OCI-LY3 (cell line): ENCODE measurements at regions not wholly inside any gene's neighbourhood (a gene's known extent, or its start where the extent isn't known, plus 50 kb on each side); places are given as distances from the start of the nearest gene placed in this dataset.

Experiments
- EZH2phosphoT487 ChIP-seq: fragments of 200-600 bp; shearing (Covaris generic); IDR thresholded peaks from 2 replicates; pipeline ENCODE4 v1.6.1; 2018; ENCODE audit warnings: antibody characterized with exemption, mixed run types, low read depth
- TF ChIP-seq, protein P1 (sequence below): fragments of 200-600, 300-600 bp; sonication (generic); IDR thresholded peaks from 2 replicates; pipeline ENCODE4 v1.5.1; 2014; ENCODE audit warnings: antibody characterized with exemption, low read length, low read depth

DNA sequence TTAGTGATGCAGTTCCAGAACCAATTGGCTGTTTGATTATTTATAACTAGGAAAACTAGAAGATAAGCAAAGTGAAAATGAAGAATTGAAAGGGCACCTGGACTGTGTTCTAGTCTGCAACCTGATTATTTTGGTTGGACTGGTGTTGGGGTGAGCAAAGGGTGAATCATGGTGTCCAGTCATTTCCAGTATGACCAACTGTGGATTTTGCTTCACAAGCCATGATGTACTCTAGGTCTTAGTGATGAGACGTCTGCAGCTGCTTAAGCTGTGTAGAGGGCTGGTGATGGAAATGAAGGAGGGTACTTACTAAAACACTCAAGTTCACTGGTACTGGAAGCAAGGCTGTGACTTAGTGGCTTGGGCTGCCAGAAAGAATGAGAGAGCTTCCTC, 193.2 kb upstream of the FRMD6 start:
- TF ChIP-seq, protein P1, sequence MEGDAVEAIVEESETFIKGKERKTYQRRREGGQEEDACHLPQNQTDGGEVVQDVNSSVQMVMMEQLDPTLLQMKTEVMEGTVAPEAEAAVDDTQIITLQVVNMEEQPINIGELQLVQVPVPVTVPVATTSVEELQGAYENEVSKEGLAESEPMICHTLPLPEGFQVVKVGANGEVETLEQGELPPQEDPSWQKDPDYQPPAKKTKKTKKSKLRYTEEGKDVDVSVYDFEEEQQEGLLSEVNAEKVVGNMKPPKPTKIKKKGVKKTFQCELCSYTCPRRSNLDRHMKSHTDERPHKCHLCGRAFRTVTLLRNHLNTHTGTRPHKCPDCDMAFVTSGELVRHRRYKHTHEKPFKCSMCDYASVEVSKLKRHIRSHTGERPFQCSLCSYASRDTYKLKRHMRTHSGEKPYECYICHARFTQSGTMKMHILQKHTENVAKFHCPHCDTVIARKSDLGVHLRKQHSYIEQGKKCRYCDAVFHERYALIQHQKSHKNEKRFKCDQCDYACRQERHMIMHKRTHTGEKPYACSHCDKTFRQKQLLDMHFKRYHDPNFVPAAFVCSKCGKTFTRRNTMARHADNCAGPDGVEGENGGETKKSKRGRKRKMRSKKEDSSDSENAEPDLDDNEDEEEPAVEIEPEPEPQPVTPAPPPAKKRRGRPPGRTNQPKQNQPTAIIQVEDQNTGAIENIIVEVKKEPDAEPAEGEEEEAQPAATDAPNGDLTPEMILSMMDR = no peak
- no peak for TF ChIP-seq EZH2phosphoT487
